ENCODE measurements at regions not wholly inside any gene's neighbourhood (a gene's known extent, or its start where the extent isn't known, plus 50 kb on each side); places are given as distances from the start of the nearest gene placed in this dataset.
"Not testable (repeated sequence)": the region's sequence is repeated elsewhere in the genome, so short reads cannot be mapped to it uniquely, and the experiment has no call there.

DNA sequence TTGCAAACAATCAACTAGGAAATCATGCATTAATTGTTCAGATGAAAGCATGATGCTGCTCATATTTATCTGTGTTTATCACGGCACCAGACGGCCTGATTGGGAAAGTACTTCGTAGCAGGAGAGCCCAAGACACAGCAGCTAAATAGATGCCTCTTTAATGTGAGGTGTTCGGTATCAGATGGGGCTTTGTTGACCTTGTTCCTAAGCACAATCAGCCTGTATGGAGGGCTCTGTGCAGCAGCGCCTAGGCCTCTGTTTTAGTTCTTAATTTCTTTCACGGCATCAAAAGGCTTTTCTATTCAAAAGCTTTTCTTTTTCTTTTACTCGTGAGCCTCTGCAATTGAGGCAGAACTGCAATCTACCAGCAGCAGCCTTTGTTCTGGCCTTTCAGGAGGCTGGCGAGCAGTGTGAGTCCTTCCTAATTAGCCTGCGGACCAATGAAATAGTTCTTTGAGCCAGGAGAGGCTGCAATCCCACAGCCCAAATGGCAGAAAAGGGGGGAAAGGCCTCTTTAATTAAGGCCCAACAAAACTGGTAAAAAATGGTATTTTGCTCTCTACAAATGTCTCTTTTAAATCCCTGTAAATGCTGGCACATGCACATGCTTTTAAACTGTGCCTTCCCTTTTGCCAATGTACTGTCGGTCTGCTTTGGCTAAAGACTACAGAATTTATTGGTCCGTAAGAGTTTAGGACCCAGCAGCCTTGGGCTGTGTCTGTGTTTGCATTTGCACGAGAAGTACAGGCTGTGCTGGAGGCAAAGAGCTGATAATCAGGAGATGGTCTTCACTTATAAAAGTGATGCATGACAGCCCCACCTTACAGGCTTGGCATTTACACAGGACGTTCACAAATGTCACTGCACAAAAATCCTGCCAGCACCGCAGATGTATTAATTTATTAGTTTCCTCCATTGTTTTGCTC is 159.6 kb downstream of the RND3 start:
- no peaks in the 10 kb centered on the region for H3K27me3 Mint-ChIP-seq (ENCODE audit: low read depth)
- no peak overlapping the region for H3K4me3 Mint-ChIP-seq
- H3K36me3 Mint-ChIP-seq (ENCODE audit: low read depth) = no peaks in the 10 kb centered on the region
- no peak overlapping the region for H3K27ac Mint-ChIP-seq
- no peaks in the 10 kb centered on the region for H3K9me3 Mint-ChIP-seq (ENCODE audit: insufficient read depth)
- DNase-seq = no peak
- ChIA-PET POLR2A (no interaction called here), CTCF (no interaction called here)
- H3K4me1 Mint-ChIP-seq (ENCODE audit: low read depth) = no peaks in the 10 kb centered on the region
- no peak for ATAC-seq

DNA sequence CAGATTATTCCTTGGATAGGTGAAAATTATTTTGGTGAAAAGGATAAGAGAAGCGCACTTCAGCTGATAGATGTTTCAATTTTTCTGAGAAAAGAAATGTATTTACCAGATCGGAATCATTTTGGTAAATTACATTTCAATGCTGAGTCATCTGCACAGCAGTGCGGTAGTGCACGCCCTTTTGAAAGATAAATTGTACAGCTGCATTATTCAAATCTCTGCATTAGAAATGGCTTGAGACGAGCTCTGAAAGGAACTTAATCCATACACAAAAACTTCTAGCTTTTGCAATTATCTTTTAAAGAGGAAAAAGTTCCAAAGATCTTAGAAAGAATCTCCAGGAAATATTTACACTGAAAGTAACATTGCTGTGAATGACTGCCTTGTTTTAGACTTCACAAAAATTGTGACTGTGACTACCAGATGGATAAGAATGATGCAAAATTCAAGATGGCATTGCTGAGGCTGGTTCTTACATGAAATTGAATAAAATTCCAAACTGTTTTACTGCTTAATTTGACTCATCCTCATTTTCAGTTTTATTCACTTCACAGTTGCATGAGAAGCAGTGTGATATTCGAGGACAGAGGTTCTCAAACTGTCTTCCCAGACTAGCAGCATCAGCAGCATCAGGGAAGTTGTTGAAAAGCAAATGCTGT is 161.7 kb downstream of the RND3 start:
- H3K36me3 Mint-ChIP-seq (ENCODE audit: low read depth) = no peaks in the 10 kb centered on the region
- ATAC-seq (no peak), DNase-seq (no peak)
- no peak overlapping the region for H3K27ac Mint-ChIP-seq
- H3K4me3 Mint-ChIP-seq = no peak overlapping the region
- H3K27me3 Mint-ChIP-seq (ENCODE audit: low read depth) = no peaks in the 10 kb centered on the region
- CTCF ChIA-PET = no interaction called here
- POLR2A ChIA-PET = no interaction called here
- H3K9me3 Mint-ChIP-seq (ENCODE audit: insufficient read depth) = no peaks in the 10 kb centered on the region
- no peaks in the 10 kb centered on the region for H3K4me1 Mint-ChIP-seq (ENCODE audit: low read depth)

DNA sequence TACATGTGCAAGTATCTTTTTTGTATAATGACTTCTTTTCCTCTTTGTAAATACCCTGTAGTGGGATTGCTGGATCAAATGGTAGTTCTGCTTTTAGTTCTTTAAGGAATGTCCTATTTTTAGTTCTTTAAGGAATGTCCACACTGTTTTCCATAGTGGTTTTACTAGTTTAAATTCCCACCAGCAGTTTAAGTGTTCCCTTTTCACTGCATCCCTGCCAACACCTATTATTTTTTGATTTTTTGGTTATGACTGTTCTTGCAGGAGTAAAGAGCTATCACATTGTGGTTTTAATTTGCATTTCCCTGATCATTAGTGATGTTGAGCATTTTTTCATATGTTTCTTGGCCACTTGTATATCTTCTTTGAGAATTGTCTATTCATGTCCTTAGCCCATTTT is 164.4 kb downstream of the RND3 start:
- H3K4me1 Mint-ChIP-seq (ENCODE audit: low read depth); H3K27ac Mint-ChIP-seq; DNase-seq; ATAC-seq; POLR2A ChIA-PET; H3K9me3 Mint-ChIP-seq (ENCODE audit: insufficient read depth); H3K36me3 Mint-ChIP-seq (ENCODE audit: low read depth); H3K4me3 Mint-ChIP-seq; CTCF ChIA-PET; H3K27me3 Mint-ChIP-seq (ENCODE audit: low read depth): not testable (repeated sequence)

DNA sequence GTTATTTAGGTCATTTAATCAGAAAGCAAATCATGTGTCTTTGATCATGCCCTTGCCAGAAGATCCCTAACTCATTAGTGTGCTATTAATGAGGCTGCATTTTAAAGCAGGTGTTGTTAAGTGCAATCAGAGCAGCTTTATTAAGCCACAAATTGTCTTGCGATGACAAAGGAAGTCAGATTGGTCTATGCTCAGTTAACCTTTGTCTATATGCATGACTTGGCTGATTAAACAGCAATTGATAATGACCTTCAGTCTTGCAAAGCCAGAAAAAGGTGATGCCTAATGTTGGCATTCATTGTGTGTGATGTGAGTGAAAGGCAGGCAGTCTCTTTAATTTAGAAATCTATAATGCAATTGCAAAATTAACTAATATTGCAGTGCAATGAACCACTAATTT is 166.9 kb downstream of the RND3 start:
- ChIA-PET CTCF (interaction anchor here (1.2 kb wide), 1 partner anchor 9 kb away, joined by 5 read pairs; no protein-coding TSS in a partner anchor), POLR2A (no interaction called here)
- Mint-ChIP-seq H3K9me3 (ENCODE audit: insufficient read depth) (peaks cover 4% of the 10 kb centered on the region), H3K4me3 (no peak overlapping the region), H3K36me3 (ENCODE audit: low read depth) (no peaks in the 10 kb centered on the region), H3K27me3 (ENCODE audit: low read depth) (no peaks in the 10 kb centered on the region), H3K4me1 (ENCODE audit: low read depth) (no peaks in the 10 kb centered on the region), H3K27ac (no peak overlapping the region)
- DNase-seq (no peak), ATAC-seq (no peak)

DNA sequence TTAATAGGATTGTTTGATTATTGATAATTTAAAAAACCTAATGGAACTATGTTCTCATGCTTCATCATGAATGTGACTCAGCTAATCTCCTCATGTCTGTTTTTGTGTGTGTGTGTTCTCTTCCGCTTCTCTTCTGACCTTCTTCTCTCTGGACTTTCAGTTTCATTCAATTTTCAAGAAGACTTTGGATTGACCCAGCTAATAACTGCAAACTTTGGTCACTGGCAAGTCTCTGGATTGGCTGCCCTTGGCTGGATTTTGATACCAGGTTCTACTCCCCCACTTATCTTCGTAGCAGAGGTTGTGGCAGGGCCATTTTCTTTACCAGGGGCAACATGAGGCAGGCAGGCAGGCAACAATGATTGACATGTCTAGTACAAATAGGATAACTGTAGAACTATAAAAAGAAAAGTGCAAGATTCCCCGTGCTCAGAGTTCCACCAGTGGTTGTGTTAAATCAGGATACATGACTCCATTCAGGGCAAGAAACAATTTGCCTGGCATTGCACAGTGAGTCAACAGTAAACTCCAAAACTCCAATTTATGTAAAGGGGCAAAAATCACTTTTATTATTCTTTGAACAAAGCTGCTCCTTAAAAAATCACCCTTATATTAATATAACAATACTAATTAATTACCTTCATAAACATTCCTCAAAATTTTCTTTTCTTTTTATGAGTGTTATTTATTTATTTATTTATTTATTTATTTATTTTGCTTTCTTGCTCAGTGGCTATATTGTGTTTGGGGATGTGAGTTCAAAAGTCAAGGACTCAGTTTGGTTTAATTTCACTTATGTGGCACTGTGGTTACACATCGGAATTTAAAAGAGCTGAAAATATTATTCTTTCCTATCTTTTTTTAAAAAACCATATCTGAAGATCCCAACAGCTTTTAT is 167.6 kb downstream of the RND3 start:
- no peak for DNase-seq
- ChIA-PET CTCF (interaction anchor here (1.2 kb wide), 1 partner anchor 9 kb away, joined by 5 read pairs; no protein-coding TSS in a partner anchor), POLR2A (no interaction called here)
- no peaks in the 10 kb centered on the region for H3K27me3 Mint-ChIP-seq (ENCODE audit: low read depth)
- H3K4me1 Mint-ChIP-seq (ENCODE audit: low read depth) = no peaks in the 10 kb centered on the region
- peaks cover 4% of the 10 kb centered on the region for H3K9me3 Mint-ChIP-seq (ENCODE audit: insufficient read depth)
- no peaks in the 10 kb centered on the region for H3K36me3 Mint-ChIP-seq (ENCODE audit: low read depth)
- no peak overlapping the region for H3K4me3 Mint-ChIP-seq
- no peak for ATAC-seq
- H3K27ac Mint-ChIP-seq = no peak overlapping the region

DNA sequence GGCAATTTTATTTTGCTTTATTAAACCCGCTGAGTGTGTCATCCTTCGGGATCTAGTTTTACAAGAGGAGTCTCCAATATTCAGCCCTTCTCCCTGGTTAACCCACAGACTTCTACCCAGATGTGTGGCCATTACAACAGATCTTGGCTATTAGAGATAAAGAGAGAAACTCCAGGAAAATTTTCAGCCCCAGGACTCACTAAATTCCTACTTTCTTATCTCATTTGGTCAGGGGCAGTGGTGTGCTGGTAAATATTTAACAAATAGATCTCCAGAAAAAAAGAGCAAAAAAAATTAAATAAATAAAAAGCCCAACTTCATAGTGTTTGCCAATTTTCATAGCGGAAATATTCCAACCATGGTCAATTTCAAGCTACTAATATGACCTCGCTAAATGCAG is 168.4 kb downstream of the RND3 start:
- DNase-seq = no peak
- POLR2A ChIA-PET = no interaction called here
- Mint-ChIP-seq H3K4me1 (ENCODE audit: low read depth) (no peaks in the 10 kb centered on the region), H3K9me3 (ENCODE audit: insufficient read depth) (peaks cover 4% of the 10 kb centered on the region), H3K27me3 (ENCODE audit: low read depth) (no peaks in the 10 kb centered on the region), H3K36me3 (ENCODE audit: low read depth) (no peaks in the 10 kb centered on the region), H3K4me3 (no peak overlapping the region), H3K27ac (no peak overlapping the region)
- CTCF ChIA-PET = no interaction called here
- no peak for ATAC-seq

DNA sequence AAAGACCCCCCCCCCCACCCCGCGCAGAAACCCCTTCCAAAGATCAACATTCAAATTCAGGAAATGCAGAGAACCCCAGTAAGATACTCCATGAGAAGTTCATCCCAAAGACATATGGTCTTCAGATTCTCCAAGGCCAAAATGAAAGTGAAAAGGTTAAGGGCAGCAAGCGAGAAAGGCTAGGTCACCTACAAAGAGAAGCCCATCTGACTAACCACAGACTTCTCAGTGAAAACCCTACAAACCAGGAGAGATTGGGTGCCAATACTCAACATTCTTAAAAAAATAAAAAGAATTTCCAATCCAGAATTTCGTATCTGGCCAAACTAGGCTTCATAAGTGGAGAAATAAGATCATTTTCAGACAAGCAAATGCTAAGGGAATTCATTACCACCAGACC is 175.2 kb downstream of the RND3 start:
- Mint-ChIP-seq H3K27me3 (ENCODE audit: low read depth) (no peaks in the 10 kb centered on the region), H3K4me1 (ENCODE audit: low read depth) (no peaks in the 10 kb centered on the region), H3K36me3 (ENCODE audit: low read depth) (no peaks in the 10 kb centered on the region), H3K27ac (no peak overlapping the region), H3K9me3 (ENCODE audit: insufficient read depth) (peaks cover 6% of the 10 kb centered on the region), H3K4me3 (no peak overlapping the region)
- ATAC-seq = no peak
- ChIA-PET POLR2A (no interaction called here), CTCF (no interaction called here)
- no peak for DNase-seq

DNA sequence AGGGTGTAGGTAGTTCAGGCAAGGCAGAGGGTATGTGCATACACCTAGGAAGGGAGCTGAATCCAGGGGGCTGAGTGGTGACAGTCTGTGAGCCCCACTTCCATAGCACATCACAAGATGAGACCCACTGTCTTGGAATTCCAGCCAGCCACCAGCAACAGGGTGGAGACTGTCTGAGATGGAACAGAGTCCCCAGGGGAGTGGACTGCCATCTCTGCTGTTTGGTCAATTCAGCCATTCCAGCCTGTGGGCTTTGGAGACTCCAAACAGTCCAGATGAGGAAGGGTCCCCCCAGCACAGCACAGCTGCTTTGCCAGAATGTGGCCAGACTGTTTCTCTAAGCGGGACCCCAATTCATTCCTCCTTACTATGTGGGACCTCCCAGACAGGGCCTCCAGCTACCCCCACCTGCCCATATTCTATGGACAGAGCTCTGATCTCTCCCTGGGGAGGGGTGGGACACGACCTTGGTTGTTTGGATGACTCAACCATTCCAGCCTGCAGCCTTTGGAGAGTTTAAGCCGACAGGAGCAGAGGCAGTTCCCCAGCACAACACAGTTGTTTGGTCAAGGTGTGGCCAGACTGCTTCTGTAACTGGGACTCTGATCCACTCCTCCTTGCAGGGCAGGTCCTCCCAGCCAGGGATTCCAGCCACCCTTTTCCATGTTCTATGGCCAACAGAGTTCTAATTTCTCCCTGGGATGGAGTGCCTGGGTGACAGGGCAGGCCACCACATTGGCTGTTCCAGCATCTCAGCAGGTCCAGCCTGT is 178.0 kb downstream of the RND3 start:
- Mint-ChIP-seq H3K4me3 (no peak overlapping the region), H3K9me3 (ENCODE audit: insufficient read depth) (peaks cover 6% of the 10 kb centered on the region), H3K4me1 (ENCODE audit: low read depth) (no peaks in the 10 kb centered on the region), H3K27me3 (ENCODE audit: low read depth) (no peaks in the 10 kb centered on the region), H3K27ac (no peak overlapping the region), H3K36me3 (ENCODE audit: low read depth) (no peaks in the 10 kb centered on the region)
- DNase-seq (no peak), ATAC-seq (no peak)
- ChIA-PET POLR2A (no interaction called here), CTCF (no interaction called here)

DNA sequence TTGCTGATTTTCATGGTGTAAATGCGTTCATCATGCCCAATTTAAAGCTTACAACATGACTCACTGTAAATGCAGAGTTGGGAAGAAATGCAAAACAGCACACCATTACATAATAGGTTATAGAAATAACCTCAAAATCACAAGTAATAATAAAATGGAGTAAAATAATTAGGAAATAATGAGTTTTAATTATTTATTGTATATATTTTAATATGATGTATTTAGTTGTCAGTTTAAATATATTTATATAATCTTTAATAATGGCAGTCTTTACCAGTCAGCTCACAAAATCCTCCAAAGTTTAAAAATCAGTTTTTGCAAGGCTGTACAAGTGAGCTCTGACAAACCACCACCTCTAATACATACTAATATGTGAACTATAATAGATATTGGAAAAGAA is 180.2 kb downstream of the RND3 start:
- no peaks in the 10 kb centered on the region for H3K36me3 Mint-ChIP-seq (ENCODE audit: low read depth)
- no peak for DNase-seq
- peaks cover 6% of the 10 kb centered on the region for H3K9me3 Mint-ChIP-seq (ENCODE audit: insufficient read depth)
- ChIA-PET CTCF (no interaction called here), POLR2A (no interaction called here)
- no peaks in the 10 kb centered on the region for H3K4me1 Mint-ChIP-seq (ENCODE audit: low read depth)
- H3K4me3 Mint-ChIP-seq = no peak overlapping the region
- no peak for ATAC-seq
- no peak overlapping the region for H3K27ac Mint-ChIP-seq
- H3K27me3 Mint-ChIP-seq (ENCODE audit: low read depth) = no peaks in the 10 kb centered on the region

DNA sequence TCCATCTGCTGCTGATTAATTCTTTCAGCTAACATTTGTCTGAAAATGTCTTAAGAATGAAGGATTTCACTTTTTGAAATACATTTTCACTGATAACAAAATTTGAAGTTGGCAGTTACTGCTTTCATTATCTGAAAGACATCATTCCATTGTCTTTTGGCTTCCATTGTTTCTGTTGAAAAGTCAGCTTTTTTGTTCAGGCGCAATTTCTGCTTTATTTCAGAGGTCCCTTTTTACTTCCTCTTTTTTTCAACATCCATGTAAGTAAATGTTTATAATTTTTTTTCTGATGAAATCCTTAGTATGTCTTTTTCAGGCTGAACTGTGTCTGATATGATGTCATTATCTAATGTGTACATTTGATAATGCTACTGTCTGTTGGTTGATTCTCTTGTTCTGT is 184.2 kb downstream of the RND3 start:
- no peaks in the 10 kb centered on the region for H3K4me1 Mint-ChIP-seq (ENCODE audit: low read depth)
- no peaks in the 10 kb centered on the region for H3K36me3 Mint-ChIP-seq (ENCODE audit: low read depth)
- CTCF ChIA-PET = no interaction called here
- ATAC-seq (no peak), DNase-seq (no peak)
- H3K27ac Mint-ChIP-seq = no peak overlapping the region
- H3K27me3 Mint-ChIP-seq (ENCODE audit: low read depth) = no peaks in the 10 kb centered on the region
- POLR2A ChIA-PET = no interaction called here
- no peak overlapping the region for H3K4me3 Mint-ChIP-seq
- peaks cover 3% of the 10 kb centered on the region for H3K9me3 Mint-ChIP-seq (ENCODE audit: insufficient read depth)

DNA sequence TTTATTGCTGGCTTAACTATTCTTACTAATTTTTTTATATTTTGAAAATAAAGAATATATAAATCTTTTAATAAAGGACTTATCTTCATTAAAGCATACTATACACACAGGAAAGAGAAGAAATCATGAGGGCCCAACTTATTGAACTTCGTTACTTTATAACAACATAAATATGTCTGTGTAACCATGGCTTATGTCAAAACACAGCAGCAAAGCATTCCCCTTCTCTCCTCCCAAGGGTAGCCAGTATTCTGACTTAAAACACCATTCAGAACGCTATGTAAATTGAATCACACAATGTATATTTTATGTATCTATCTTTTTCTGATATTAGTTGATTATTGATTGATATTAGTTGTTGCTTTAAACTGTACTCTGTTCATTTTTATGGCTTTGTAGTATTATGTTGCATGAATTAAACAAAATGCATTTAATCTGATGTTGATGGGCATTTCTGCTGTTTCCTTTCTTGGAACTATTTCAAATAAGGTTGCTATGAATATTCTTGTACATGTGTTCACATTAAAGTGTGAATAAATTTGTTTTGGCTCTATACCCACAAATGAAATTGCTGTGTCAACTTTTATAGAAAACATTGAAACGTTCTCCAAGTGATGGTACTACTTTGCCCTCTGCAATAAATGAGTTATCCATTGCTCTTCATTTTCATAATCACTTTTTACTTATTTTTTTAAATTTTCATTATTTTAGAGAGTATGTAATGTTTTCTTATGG is 188.7 kb downstream of the RND3 start:
- H3K27me3 Mint-ChIP-seq (ENCODE audit: low read depth) = no peaks in the 10 kb centered on the region
- H3K4me3 Mint-ChIP-seq = no peak overlapping the region
- H3K4me1 Mint-ChIP-seq (ENCODE audit: low read depth) = no peaks in the 10 kb centered on the region
- POLR2A ChIA-PET = no interaction called here
- CTCF ChIA-PET = no interaction called here
- no peaks in the 10 kb centered on the region for H3K36me3 Mint-ChIP-seq (ENCODE audit: low read depth)
- H3K9me3 Mint-ChIP-seq (ENCODE audit: insufficient read depth) = peaks cover 3% of the 10 kb centered on the region
- ATAC-seq (no peak), DNase-seq (no peak)
- no peak overlapping the region for H3K27ac Mint-ChIP-seq
